ENCODE measurements at regions not wholly inside any gene's neighbourhood (a gene's known extent, or its start where the extent isn't known, plus 50 kb on each side); places are given as distances from the start of the nearest gene placed in this dataset.

DNA sequence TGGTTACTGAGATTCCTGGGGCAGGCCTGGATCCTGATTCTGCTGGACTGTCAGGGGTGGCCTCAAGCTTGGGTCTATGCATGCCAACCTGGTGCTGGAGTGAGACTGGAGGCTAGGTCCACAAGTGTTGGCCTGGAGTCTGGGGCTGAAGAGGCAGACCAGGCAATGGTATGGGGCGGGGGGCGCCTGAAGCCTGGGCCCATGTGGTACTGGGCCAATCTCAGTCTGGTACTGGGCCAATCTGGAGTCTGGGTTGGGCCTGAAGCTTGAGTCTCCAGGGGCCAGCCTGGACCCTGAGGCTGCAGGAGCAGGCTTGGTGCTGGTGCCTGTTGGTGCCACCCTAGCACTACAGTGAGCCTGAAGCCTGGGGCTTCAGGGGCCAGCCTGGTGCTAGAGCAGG, 108.9 kb upstream of the ZCCHC13 start:
- TF ChIP-seq, protein P1, sequence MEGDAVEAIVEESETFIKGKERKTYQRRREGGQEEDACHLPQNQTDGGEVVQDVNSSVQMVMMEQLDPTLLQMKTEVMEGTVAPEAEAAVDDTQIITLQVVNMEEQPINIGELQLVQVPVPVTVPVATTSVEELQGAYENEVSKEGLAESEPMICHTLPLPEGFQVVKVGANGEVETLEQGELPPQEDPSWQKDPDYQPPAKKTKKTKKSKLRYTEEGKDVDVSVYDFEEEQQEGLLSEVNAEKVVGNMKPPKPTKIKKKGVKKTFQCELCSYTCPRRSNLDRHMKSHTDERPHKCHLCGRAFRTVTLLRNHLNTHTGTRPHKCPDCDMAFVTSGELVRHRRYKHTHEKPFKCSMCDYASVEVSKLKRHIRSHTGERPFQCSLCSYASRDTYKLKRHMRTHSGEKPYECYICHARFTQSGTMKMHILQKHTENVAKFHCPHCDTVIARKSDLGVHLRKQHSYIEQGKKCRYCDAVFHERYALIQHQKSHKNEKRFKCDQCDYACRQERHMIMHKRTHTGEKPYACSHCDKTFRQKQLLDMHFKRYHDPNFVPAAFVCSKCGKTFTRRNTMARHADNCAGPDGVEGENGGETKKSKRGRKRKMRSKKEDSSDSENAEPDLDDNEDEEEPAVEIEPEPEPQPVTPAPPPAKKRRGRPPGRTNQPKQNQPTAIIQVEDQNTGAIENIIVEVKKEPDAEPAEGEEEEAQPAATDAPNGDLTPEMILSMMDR (IDR thresholded peaks at IDR 0.05; ENCODE audit: low read depth, low read length, poor library complexity, severe bottlenecking): no peak
- TF ChIP-seq EZH2phosphoT487 (IDR thresholded peaks at IDR 0.05; ENCODE audit: borderline replicate concordance, low read length): no peak

Data from DOHH2 (cell line).